Chondrocyte (in vitro differentiated cells): ENCODE measurements at regions not wholly inside any gene's neighbourhood (a gene's known extent, or its start where the extent isn't known, plus 50 kb on each side); places are given as distances from the start of the nearest gene placed in this dataset.

ENCODE experiments used
- DNase-seq: peaks from one replicate; pipeline ENCODE4 v3.0.0; 2021; ENCODE audit warnings: mixed read lengths, low spot score
- H3K27ac Mint-ChIP-seq: one replicate; pipeline ENCODE4 v1.8.0; 2021; ENCODE audit warnings: mild to moderate bottlenecking, moderate library complexity, mixed read lengths; ENCODE audit not compliant: unreplicated experiment
- H3K27me3 Mint-ChIP-seq: 2 replicates; pipeline ENCODE4 v1.8.0; 2021; ENCODE audit warnings: low read depth, mixed read lengths
- H3K36me3 Mint-ChIP-seq: 2 replicates; pipeline ENCODE4 v1.8.0; 2021; ENCODE audit warnings: low read depth, mixed read lengths
- H3K4me1 Mint-ChIP-seq: 2 replicates; pipeline ENCODE4 v1.8.0; 2021; ENCODE audit warnings: low read depth, mild to moderate bottlenecking, mixed read lengths
- H3K4me3 Mint-ChIP-seq: one replicate; pipeline ENCODE4 v1.8.0; 2021; ENCODE audit warnings: mild to moderate bottlenecking, moderate library complexity, mixed read lengths; ENCODE audit not compliant: unreplicated experiment
- H3K9me3 Mint-ChIP-seq: 2 replicates; pipeline ENCODE4 v1.8.0; 2021; ENCODE audit warnings: low read depth, mixed read lengths
- TF ChIP-seq, protein P1 (sequence below): fragments of 200-600 bp; sonication (generic); IDR thresholded peaks from 2 replicates; pipeline ENCODE4 v1.5.0; 2021; ENCODE audit warnings: antibody characterized with exemption, mild to moderate bottlenecking, moderate library complexity

GRCh38 chr16:72372087-72373045 lies 200.4 kb upstream of the PMFBP1 start:
- Mint-ChIP-seq H3K4me3 (no peak overlapping the region), H3K36me3 (peaks cover 2% of the 10 kb centered on the region), H3K4me1 (peaks cover 20% of the 10 kb centered on the region), H3K27me3 (no peaks in the 10 kb centered on the region), H3K9me3 (peaks cover 6% of the 10 kb centered on the region), H3K27ac (no peak overlapping the region)
- TF ChIP-seq, protein P1, sequence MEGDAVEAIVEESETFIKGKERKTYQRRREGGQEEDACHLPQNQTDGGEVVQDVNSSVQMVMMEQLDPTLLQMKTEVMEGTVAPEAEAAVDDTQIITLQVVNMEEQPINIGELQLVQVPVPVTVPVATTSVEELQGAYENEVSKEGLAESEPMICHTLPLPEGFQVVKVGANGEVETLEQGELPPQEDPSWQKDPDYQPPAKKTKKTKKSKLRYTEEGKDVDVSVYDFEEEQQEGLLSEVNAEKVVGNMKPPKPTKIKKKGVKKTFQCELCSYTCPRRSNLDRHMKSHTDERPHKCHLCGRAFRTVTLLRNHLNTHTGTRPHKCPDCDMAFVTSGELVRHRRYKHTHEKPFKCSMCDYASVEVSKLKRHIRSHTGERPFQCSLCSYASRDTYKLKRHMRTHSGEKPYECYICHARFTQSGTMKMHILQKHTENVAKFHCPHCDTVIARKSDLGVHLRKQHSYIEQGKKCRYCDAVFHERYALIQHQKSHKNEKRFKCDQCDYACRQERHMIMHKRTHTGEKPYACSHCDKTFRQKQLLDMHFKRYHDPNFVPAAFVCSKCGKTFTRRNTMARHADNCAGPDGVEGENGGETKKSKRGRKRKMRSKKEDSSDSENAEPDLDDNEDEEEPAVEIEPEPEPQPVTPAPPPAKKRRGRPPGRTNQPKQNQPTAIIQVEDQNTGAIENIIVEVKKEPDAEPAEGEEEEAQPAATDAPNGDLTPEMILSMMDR = no peak
- no peak for DNase-seq

- H3K9me3 Mint-ChIP-seq = peaks cover 6% of the 10 kb centered on the region
- TF ChIP-seq, protein P1 = no peak
- H3K27ac Mint-ChIP-seq = peak overlapping the region; percentile 53
- no peaks in the 10 kb centered on the region for H3K27me3 Mint-ChIP-seq
- H3K36me3 Mint-ChIP-seq = peaks cover 2% of the 10 kb centered on the region
- no peak overlapping the region for H3K4me3 Mint-ChIP-seq
- peaks cover 20% of the 10 kb centered on the region for H3K4me1 Mint-ChIP-seq
- DNase-seq = no peak
Measured at GRCh38 chr16:72371307-72372086, 199.5 kb upstream of the PMFBP1 start.

- peaks cover 20% of the 10 kb centered on the region for H3K9me3 Mint-ChIP-seq
- no peak overlapping the region for H3K27ac Mint-ChIP-seq
- peaks cover 6% of the 10 kb centered on the region for H3K36me3 Mint-ChIP-seq
- no peak overlapping the region for H3K4me3 Mint-ChIP-seq
- TF ChIP-seq, protein P1 = no peak
- no peaks in the 10 kb centered on the region for H3K27me3 Mint-ChIP-seq
- DNase-seq = no peak
- peaks cover 20% of the 10 kb centered on the region for H3K4me1 Mint-ChIP-seq
Measured at GRCh38 chr16:72369274-72369673, 197.3 kb upstream of the PMFBP1 start.

DNA sequence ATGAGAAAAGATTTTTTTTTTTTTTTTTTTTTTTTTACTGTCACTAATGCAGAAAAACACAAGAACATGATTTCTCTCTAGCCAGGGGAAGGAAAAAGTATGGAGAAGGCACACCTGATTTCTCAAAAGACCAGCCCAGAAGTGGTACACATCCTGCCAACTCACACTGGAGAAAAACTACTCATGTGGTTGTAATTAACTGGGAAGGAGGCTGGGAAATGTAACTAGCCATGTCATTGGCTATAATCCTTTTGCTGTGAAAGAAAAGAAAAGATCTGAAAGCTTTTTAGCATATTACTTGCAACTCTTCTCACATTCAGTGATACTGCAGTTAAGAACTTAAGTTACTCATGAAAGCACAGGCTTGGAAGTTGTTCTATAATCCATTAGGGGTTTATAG lies 195.9 kb upstream of the PMFBP1 start:
- no peaks in the 10 kb centered on the region for H3K27me3 Mint-ChIP-seq
- peaks cover 6% of the 10 kb centered on the region for H3K36me3 Mint-ChIP-seq
- no peak for DNase-seq

GRCh38 chr16:72362973-72363372 lies 191.0 kb upstream of the PMFBP1 start:
- Mint-ChIP-seq H3K27ac (no peak overlapping the region), H3K4me1 (no peaks in the 10 kb centered on the region), H3K27me3 (no peaks in the 10 kb centered on the region), H3K9me3 (peaks cover 20% of the 10 kb centered on the region), H3K36me3 (peaks cover 6% of the 10 kb centered on the region), H3K4me3 (no peak overlapping the region)
- TF ChIP-seq, protein P1 = no peak
- no peak for DNase-seq

More for the DNA sequence above, 195.9 kb upstream of the PMFBP1 start:
- TF ChIP-seq, protein P1 = no peak
- Mint-ChIP-seq H3K9me3 (peaks cover 20% of the 10 kb centered on the region), H3K4me1 (peaks cover 20% of the 10 kb centered on the region), H3K27ac (no peak overlapping the region), H3K4me3 (no peak overlapping the region)
